DMS53 treated with DMSO at 0.1 percent for 48 hours (cell line): ENCODE measurements at regions not wholly inside any gene's neighbourhood (a gene's known extent, or its start where the extent isn't known, plus 50 kb on each side); places are given as distances from the start of the nearest gene placed in this dataset.

ENCODE experiments used
- DNase-seq: peaks from one replicate; lab custom pipeline; 2025; ENCODE audit not compliant: unreplicated experiment; lab: John Stamatoyannopoulos, UW

DNA sequence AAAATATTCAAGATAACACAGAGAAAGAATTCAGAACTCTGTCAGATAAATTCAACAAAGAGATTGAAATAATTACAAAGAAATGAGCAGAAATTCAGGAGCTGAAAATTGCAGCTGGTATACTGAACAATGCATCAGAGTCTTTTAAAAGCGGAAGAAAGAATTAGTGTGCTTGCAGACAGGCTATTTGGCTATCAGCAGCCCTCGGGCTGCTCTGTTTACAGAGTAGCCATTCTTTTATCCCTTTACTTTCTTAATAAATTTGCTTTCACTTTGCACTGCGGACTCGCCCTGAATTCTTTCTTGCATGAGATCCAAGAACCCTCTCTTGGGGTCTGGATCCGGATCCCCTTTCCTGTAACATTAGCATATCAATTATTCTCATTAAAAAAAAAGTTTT lies 1040.0 kb downstream of the SORCS3 start:
- no peak for DNase-seq

DNA sequence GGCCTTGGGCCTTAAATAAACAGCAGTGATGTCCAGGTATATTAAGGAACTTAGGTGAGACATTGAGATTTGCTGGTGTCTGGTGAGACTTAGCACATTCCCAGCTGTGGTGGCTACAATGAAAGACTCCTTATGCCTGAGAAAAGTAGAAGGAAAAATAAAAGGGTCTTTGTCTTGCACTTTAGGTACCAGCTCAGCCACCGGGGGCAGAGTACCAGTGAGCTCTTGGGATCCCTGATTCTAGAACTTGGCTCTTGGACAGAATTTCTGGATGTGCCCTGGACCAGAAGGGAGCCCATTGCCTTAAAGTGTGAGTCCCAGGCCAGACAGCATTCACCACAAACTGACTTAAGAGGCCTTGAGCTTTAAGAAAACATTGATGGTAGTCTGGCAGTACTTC lies 1038.7 kb downstream of the SORCS3 start:
- DNase-seq = no peak

DNA sequence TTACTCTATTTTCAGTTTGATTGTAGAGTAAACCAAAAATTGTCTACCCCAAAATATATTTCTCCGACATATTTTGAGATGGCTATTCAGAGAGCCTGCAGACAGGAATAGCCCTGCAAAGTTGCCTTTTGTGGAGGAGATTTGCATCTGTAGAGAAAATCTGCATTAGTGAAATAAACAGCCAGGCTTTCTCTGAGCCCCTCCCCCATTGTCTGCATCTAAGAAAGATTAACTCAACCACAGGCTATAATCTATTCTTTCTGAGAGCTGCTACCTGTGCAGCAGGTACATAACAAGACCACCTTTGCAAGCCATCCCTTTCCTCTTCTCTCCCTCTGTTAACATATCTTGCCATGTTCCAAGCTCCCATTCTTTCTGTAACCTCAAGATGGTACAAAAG lies 1034.2 kb downstream of the SORCS3 start:
- no peak for DNase-seq

DNA sequence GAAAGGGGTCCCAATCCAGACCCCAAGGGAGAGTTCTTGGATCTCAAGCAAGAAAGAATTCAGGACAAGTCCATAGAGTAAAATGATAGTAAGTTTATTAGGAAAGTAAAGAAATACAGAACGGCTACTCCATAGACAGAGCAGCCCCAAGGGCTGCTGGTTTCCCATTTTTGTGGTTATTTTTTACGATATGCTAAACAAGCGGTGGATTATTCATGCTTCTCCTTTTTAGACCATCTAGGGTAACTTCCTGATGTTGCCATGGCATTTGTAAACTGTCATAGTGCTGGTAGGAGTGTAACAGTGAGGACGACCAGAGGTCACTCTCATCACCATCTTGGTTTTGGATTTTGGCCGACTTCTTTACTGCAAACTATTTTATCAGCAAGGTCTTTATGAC lies 1033.4 kb downstream of the SORCS3 start:
- no peak for DNase-seq

DNA sequence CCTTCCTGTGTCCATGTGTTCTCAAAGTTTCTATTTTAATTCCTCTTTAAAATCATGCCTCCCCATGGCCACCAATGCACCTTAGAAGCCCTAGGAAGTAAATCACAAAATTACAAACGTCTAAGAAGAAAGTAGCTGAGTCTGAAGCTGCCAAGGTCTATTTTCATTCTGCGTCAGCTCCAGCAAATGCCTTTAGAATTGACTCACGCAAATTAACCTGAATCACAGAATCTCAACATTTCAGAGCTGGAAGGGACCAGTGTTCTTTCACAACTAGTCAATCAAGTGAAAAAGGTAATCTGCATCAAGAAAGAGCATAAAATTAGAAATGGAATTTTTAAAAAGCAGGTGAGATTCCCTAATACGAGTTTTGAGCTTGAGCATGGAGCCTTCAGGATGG lies 1017.6 kb downstream of the SORCS3 start:
- DNase-seq = no peak

DNA sequence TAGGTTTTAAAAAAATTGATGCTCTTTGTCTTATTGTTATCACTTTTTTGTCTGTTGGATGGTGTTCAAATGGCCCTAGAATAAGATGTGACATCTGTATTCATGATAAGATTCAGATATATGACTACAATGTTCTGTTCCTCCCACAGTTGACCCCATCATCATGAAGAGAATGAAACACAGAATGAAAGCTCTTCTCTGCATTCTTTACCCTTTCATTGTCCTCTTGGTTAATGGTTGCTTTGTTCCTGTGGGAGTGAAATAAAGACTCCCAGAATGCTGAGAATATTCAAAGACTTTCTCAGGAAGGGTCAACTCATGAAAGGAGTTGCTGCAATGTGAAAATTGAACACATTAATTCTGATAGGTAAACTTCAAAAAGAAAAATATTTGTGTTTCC lies 1015.8 kb downstream of the SORCS3 start:
- no peak for DNase-seq

DNA sequence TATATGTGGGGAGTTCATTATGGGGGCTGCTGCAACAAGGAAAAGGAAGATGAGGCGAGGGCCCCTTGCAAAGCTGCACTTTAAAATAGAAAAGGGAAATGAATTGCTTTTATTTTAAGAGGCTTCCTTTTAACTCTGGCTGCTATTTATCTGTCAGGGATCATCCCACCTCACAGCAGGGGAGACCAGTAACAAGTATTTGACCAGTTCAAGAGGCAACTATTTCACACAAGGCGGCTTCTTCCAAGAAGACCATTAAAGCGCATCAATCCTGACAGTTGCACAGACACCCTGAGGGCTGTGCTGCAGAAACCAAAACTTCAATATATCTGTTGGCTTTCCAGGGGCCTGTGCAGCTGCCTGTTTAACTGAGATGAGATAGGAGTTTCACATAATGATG lies 1009.2 kb downstream of the SORCS3 start:
- no peak for DNase-seq

DNA sequence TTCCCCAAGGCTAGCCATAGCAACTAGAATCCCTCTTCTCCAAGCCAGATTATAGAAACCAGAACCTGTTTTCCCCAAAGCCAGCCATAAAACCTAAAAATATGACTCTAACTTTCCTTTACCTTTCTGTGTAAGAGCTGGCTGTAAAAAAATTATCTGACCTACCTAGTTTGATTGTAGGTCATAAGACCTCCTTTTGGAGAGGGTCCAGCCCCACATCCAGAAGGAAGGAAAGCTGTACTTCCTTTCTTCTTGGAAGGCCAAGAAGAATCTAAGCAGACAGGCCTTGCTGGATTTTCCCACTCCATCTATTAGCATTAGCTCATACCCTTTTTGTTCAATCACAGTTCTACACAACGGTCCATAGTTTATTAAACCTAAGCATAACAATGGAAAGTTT lies 1006.3 kb downstream of the SORCS3 start:
- no peak for DNase-seq

DNA sequence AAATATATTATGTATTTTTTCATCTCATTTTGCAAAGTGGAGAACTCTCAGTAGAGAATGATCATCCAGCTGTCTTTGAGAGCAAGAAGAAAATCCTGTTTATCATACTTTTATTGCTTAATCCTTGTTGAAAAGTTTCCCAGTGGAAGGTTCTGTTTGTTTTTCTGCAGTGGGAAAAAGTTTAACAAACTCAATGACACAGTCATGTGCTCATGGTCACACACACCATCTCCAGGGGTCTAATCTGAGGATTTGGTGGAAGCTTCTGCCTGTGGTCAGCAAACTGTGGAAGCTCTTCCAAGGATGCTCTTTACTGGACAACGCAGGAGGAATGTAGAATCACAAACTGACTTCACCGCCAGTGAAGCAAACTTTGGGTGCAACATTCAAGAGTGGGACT lies 1003.9 kb downstream of the SORCS3 start:
- DNase-seq = no peak

DNA sequence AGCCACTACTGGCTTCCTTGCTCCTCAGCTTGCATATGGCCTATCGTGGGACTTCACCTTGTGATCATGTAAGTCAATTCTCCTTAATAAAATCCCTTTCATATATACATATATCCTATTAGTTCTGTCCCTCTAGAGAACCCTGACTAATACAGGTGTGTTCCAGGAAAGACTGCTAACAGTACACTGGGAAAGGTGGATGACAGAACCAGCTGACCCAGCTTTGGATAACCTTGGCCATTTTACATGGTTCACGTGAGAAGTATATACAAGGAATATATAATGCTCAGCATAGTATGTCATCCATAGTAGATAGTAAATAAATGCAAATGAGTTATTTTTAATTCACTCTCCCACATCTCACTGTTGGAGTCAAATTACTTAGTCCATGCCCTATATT lies 1003.5 kb downstream of the SORCS3 start:
- no peak for DNase-seq

DNA sequence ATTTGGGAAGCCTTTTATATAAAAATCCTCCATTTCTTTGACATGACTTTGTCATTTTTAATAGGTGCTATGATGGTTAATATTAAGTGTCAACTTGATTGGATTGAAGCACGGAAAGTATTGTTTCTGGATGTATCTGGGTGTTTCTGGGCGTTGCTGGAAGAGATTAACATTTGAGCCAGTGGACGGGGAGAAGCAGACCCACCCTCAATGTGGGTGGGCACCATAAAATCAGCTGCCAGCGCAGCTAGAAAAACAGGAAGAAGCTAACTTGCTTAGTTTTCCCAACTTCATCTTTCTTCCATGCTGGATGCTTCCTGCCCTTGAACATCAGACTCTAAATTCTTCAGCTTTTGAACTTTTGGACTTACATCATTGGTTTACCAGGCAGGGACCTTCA lies 1003.0 kb downstream of the SORCS3 start:
- DNase-seq = no peak

DNA sequence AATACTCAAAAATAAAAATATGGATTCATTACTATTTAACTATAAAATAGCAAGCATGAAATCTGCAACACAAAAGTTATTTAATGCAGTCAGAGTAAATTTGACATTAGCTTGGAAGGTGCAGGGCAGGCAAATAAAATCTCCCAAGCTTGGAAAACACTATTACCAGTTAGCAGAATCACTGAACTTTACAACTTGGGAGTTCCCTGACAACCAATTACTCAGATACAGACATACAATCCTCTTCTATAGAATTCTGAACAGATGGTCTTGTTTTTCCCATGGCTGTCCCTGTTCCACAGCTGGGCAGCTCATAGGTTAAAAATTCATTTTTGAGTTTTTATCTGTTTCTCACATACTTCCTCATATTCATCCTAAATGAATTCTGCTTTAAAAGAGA lies 1002.6 kb downstream of the SORCS3 start:
- DNase-seq = no peak

DNA sequence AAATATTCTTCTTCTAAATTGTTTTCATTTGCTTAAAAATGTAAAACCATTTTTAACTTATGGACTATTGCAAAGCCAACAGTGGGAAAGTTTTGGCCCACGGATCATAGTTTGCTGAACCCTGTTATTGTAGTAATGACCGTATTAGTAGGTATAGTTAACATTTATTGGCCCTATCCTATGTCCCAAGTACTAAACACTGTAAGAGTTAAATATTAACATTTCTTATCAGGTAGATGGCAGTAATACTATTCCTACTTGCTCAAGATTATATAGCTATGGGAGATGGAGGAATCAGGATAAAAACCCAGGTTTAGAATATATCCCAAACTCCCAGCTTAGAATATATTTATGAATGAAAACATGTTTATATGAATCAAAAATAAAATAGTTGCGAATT lies 993.2 kb downstream of the SORCS3 start:
- DNase-seq = no peak

DNA sequence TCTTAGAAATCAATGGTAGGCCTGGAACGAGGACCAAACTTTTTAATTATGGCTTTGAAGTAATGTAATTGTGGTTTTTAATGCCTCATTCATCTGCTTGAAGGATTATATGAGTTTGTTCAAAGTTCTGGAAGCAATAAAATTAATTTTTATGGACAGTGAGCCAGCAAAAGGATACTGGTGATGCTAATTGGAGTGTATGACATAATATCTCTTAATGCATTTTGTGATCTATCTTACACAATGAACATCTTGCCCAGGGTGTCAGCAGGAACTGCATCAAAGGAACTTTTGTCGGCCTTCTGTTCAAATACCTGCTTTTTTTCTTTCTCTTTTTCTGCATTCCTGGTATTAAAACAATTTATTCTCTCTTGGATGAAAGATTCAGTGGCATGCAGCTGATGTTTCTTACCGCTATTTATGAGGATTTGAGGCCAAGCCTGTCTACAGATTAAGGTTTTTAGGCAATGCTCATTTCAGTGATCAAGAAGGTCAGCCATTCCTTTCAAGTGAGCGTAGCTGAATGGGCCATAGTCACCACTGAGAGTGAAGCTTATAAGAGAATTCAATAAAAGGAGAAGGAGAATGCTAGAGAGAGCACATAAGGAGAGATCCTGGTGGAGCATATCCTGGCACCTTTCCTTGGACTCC lies 974.8 kb downstream of the SORCS3 start:
- no peak for DNase-seq

DNA sequence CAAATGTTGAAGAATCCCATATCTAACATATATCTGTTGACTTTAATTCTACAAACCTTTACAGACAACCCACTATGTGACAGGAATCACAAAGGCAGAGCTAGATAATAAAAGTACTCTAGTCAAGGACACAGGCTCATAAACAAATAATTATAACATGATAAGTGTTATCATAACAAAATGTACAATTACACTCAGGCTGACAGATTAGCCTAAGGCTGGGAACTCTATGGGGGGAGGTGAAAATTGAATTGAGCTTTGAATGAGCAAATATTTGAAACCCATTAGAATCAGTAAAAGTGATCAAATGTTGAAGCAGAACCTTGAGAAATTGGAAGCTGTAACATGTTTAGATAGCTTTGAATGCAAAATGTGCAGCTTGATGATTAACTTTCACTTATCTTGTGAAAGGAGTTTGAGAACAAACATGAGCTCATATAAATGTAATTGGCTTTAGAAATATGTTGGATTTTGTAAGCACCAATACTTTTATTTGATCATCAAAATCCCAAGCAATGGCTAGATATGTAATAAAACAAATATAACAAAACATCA lies 970.2 kb downstream of the SORCS3 start:
- DNase-seq = no peak

DNA sequence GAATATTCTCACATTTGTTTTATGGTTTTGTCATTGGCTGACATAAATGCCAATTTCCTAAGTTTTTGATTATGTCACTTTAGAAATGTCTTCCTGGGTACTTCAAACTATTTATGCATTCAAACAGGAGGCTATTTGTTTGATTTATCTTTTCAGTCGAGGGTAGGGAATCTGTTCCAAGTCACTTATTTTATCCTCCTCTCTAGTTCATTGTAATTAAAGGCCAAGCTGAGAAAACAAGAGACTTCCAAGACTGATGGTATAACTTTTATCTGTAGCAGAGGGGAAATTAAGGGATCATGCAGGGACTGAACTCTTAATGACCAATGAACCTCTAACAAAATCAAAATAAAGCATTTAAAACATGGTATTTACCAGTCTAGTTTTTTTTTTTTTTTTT lies 968.4 kb downstream of the SORCS3 start:
- no peak for DNase-seq

DNA sequence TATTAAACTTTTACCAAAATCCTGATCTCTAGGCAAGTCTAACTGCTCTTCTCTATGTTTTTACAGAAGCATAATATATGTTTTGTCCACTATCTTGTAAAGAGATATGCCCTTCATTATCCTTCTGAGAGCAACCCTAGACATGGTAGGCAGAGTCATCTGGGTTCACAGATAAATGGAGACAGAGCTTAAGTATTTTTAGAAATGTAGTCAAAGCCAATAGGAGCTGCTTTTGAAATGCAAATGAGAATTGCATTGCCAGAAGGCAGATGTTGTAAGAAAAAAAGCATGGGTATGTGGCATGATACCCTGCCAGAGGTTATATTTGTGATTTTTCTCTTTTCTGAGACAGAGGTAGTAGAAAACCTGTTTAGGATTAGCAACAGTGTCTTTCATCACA lies 964.8 kb downstream of the SORCS3 start:
- DNase-seq = no peak

DNA sequence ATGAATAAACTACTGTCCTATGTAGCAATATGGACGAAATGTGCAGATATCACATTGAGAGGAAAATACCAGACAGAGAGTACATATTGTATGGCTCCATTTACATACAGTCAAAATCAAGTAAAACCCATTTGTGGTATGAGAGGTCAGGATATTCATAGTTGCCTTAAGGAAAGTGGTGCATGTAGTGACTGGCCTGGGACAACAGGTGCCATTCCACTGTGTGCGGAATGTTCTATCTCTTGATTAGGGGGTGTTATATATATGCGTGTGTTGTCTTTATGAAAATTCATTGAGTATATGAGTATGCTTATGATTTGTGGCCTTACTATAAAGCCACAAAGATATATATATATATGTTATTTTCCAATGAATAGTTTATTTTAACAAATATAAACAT lies 964.0 kb downstream of the SORCS3 start:
- DNase-seq = no peak

DNA sequence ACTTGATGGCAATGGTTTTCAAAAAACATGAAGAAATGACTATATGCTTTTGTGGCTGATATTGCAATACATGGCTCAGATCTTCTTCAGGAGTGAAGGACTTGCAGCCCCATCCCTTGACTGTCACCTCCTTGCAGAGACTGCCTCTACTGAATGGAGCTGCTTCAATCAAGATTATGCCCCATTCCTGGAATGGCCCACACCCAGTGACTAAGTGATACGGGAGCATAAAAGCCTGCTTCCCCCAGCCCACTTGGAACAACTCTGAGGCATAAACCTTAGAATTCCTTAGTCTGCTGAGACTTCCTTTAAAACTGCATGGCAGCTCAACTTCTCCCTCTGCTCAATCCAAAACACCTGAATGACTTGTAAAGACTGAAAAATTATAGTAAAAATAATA lies 957.1 kb downstream of the SORCS3 start:
- DNase-seq = no peak

DNA sequence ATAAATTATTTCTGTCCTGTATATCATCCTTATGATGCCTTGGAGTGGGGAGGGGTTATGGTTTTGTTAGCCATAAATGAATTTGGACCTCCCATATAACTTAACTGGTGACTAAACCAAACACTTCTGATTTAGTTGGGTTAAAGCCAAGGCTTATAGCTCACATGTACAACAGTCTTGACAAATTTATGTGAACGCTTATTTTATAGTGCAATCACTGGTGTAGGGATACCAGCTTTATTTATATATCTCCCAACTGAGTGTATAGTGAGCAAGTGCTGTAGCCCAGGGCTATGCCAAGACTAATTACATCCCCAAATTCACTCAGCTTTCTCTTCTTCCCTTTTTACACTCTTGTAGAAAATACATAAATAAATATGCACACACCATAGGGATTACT lies 956.2 kb downstream of the SORCS3 start:
- no peak for DNase-seq

DNA sequence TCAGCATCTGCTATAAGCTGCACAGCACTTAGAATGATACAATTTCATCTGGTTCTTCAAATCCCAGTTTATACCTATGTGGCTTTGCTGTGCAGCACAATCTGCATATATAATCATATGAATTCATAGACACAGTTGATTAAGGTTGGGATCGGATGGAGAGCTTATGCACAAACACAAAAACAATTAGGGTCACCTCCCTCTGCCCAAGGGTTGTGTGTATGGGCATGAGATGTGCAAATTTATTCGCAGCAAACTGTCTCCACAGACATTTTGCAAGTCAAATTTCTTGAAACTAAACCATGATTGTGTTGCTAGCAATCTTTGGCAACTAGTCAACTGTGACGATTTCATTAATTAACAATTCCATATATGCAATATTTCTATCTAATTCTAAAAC lies 955.7 kb downstream of the SORCS3 start:
- no peak for DNase-seq

DNA sequence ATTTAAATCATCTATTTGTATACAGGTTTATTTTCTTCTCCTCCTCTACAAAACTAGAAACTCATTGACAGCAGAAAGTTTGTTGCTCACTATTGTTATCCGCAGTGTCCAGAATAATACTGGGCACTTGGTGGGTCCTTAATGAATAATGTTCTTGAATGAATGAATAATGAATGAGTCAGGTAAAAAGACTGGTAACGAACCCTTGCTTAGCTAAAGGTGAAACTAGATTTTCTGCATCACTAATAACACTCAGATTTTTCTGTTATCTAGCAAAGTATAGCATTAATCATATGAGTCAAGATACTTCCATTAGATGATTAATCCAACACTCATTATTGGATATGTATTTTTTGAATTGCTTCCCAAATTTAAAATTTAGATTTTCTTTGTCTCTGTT lies 953.2 kb downstream of the SORCS3 start:
- DNase-seq = no peak

DNA sequence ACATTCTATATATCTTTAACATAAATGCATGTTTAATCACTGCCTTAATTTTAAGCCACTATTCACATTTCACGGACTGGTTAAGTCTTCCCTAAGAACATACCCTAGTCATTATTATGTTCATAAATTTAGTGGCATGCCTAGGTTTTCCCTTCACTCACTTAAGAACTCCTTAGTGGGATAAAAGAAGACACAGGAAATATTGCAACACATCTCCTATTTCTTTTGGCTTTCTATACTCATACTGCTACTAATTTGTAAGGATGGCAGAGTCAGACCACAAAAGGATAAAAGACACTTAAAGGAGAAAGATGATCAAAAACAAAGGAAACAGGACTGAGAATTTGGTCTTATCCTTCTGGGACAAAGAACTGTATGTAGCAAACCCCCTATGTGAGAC lies 951.4 kb downstream of the SORCS3 start:
- no peak for DNase-seq
